Thoracic aorta (tissue), 2 donors: ENCODE measurements at regions not wholly inside any gene's neighbourhood (a gene's known extent, or its start where the extent isn't known, plus 50 kb on each side); places are given as distances from the start of the nearest gene placed in this dataset.

Source experiments
- ATAC-seq: fragments of 150-250 bp; one replicate; pipeline ENCODE4 v1.8.0; 2017; ENCODE audit warnings: low read depth; ENCODE audit not compliant: insufficient number of reproducible peaks, low FRiP score
- DNase-seq: peaks from one replicate; pipeline ENCODE4 v3.0.0-alpha.2; 2020; ENCODE audit warnings: low spot score
- H3K27ac ChIP-seq, 2 donors: fragments of 200-600 bp; sonication (generic); 1 replicate in 1 of 2; 2 replicates in 1 of 2; pipeline ENCODE4 v1.5.1; 2016; ENCODE audit warnings: mild to moderate bottlenecking in 2 of 2, moderate library complexity in 2 of 2
- H3K27me3 ChIP-seq: fragments of 200-600 bp; sonication (generic); replicated peaks from 2 replicates; pipeline ENCODE4 v1.6.0; 2016; ENCODE audit warnings: mild to moderate bottlenecking; ENCODE audit not compliant: insufficient read depth
- H3K36me3 ChIP-seq: fragments of 200-600 bp; sonication (generic); one replicate; pipeline ENCODE4 v1.5.1; 2016
- H3K4me1 ChIP-seq, 2 donors: fragments of 200-600 bp; sonication (generic); 1 replicate in 1 of 2; 2 replicates in 1 of 2; pipeline versions ENCODE4 v1.5.1 to v1.6.0; 2016; ENCODE audit warnings: low read depth in 2 of 2, mild to moderate bottlenecking in 1 of 2; ENCODE audit not compliant: control insufficient read depth in 1 of 2
- H3K4me3 ChIP-seq: fragments of 200-600 bp; sonication (generic); 2 replicates; pipeline ENCODE4 v1.5.1; 2016; ENCODE audit warnings: mild to moderate bottlenecking
- H3K9me3 ChIP-seq: fragments of 200-600 bp; sonication (generic); 2 replicates; pipeline ENCODE4 v1.5.1; 2016
- CTCF ChIP-seq: fragments of 200-600 bp; sonication (generic); IDR thresholded peaks from one replicate; pipeline ENCODE4 v1.5.1; 2019; ENCODE audit warnings: antibody characterized with exemption

GRCh38 chr20:57895161-57895855 lies 185.5 kb upstream of the PMEPA1 start:
- no peak for DNase-seq
- no peak for TF ChIP-seq CTCF
- H3K9me3 ChIP-seq: no peaks in the 10 kb centered on the region
- no peak overlapping the region for H3K27ac ChIP-seq
- no peaks in the 10 kb centered on the region for H3K36me3 ChIP-seq
- H3K27me3 ChIP-seq: no peaks in the 10 kb centered on the region
- no peak for ATAC-seq
- H3K4me3 ChIP-seq: no peak overlapping the region
- H3K4me1 ChIP-seq: no peaks in the 10 kb centered on the region

GRCh38 chr20:57894522-57894921 lies 184.7 kb upstream of the PMEPA1 start:
- Histone ChIP-seq H3K36me3 (no peaks in the 10 kb centered on the region), H3K27me3 (no peaks in the 10 kb centered on the region), H3K9me3 (no peaks in the 10 kb centered on the region), H3K27ac (no peak overlapping the region), H3K4me3 (no peak overlapping the region), H3K4me1 (no peaks in the 10 kb centered on the region)
- no peak for ATAC-seq
- TF ChIP-seq CTCF: no peak
- no peak for DNase-seq

- DNase-seq: no peak
- Histone ChIP-seq H3K9me3 (no peaks in the 10 kb centered on the region), H3K36me3 (no peaks in the 10 kb centered on the region)
These were observed 184.3 kb upstream of the PMEPA1 start for GRCh38 chr20:57894096-57894495.

GRCh38 chr20:57893366-57893999 lies 183.7 kb upstream of the PMEPA1 start:
- no peak overlapping the region for H3K27ac ChIP-seq
- no peaks in the 10 kb centered on the region for H3K4me1 ChIP-seq
- H3K4me3 ChIP-seq: no peak overlapping the region
- DNase-seq (no peak), ATAC-seq (no peak)
- no peak for TF ChIP-seq CTCF
- no peaks in the 10 kb centered on the region for H3K27me3 ChIP-seq
- H3K36me3 ChIP-seq: no peaks in the 10 kb centered on the region
- no peaks in the 10 kb centered on the region for H3K9me3 ChIP-seq

More at GRCh38 chr20:57894096-57894495, 184.3 kb upstream of the PMEPA1 start:
- no peak overlapping the region for H3K27ac ChIP-seq
- ATAC-seq: no peak
- H3K4me1 ChIP-seq: no peaks in the 10 kb centered on the region
- TF ChIP-seq CTCF: no peak
- no peaks in the 10 kb centered on the region for H3K27me3 ChIP-seq
- H3K4me3 ChIP-seq: no peak overlapping the region

- H3K27me3 ChIP-seq: no peaks in the 10 kb centered on the region
- ATAC-seq (no peak), DNase-seq (no peak)
- TF ChIP-seq CTCF: no peak
- H3K4me3 ChIP-seq: no peak overlapping the region
- H3K9me3 ChIP-seq: no peaks in the 10 kb centered on the region
- no peaks in the 10 kb centered on the region for H3K4me1 ChIP-seq
- no peak overlapping the region for H3K27ac ChIP-seq
- no peaks in the 10 kb centered on the region for H3K36me3 ChIP-seq
These were observed 182.7 kb upstream of the PMEPA1 start for GRCh38 chr20:57892471-57892870.
